ENCODE measurements at regions not wholly inside any gene's neighbourhood (a gene's known extent, or its start where the extent isn't known, plus 50 kb on each side); places are given as distances from the start of the nearest gene placed in this dataset.
A peak's percentile ranks its signal among the peaks of the same experiment; 100 is the strongest.

- Mint-ChIP-seq H3K9me3 (peaks cover 3 to 14% (median 7%) of the 10 kb centered on the region in 3 donors), H3K27me3 (no peaks in the 10 kb centered on the region), H3K4me3 (no peak overlapping the region), H3K4me1 (no peaks in the 10 kb centered on the region), H3K27ac (peak overlapping the region in 1 of 3 donors; percentile 63), H3K36me3 (no peaks in the 10 kb centered on the region)
These were observed 133.9 kb downstream of the HMX1 start for GRCh38 chr4:8737601-8738279.

- Mint-ChIP-seq H3K4me3 (no peak overlapping the region), H3K27ac (no peak overlapping the region), H3K9me3 (peaks cover 3 to 10% (median 7%) of the 10 kb centered on the region in 3 donors), H3K36me3 (no peaks in the 10 kb centered on the region), H3K4me1 (no peaks in the 10 kb centered on the region), H3K27me3 (no peaks in the 10 kb centered on the region)
These were observed 134.6 kb downstream of the HMX1 start for GRCh38 chr4:8737075-8737474.

- Mint-ChIP-seq H3K27me3 (no peaks in the 10 kb centered on the region), H3K4me1 (no peaks in the 10 kb centered on the region), H3K36me3 (no peaks in the 10 kb centered on the region), H3K27ac (no peak overlapping the region), H3K4me3 (no peak overlapping the region), H3K9me3 (peaks cover 3 to 10% (median 7%) of the 10 kb centered on the region in 3 donors)
These were observed 135.4 kb downstream of the HMX1 start for GRCh38 chr4:8736090-8736825.

- Mint-ChIP-seq H3K27ac (no peak overlapping the region), H3K4me3 (no peak overlapping the region), H3K9me3 (peaks cover 3 to 10% (median 7%) of the 10 kb centered on the region in 3 donors), H3K27me3 (no peaks in the 10 kb centered on the region), H3K4me1 (no peaks in the 10 kb centered on the region), H3K36me3 (no peaks in the 10 kb centered on the region)
These were observed 136.2 kb downstream of the HMX1 start for GRCh38 chr4:8735236-8736089.

- Mint-ChIP-seq H3K4me3 (no peak overlapping the region), H3K36me3 (no peaks in the 10 kb centered on the region)
These were observed 138.9 kb downstream of the HMX1 start for GRCh38 chr4:8732681-8733243.

GRCh38 chr4:8732092-8732491 is 139.5 kb downstream of the CPZ start:
- H3K36me3 Mint-ChIP-seq: no peaks in the 10 kb centered on the region
- H3K27me3 Mint-ChIP-seq: peaks cover 3% of the 10 kb centered on the region
- H3K9me3 Mint-ChIP-seq: peaks cover 4 to 11% (median 7%) of the 10 kb centered on the region in 3 donors
- no peak overlapping the region for H3K4me3 Mint-ChIP-seq
- H3K4me1 Mint-ChIP-seq: no peaks in the 10 kb centered on the region
- no peak overlapping the region for H3K27ac Mint-ChIP-seq

More at GRCh38 chr4:8732681-8733243, 138.9 kb downstream of the HMX1 start:
- Mint-ChIP-seq H3K27ac (no peak overlapping the region), H3K9me3 (peaks cover 4 to 12% (median 7%) of the 10 kb centered on the region in 3 donors), H3K27me3 (peaks cover 3% of the 10 kb centered on the region), H3K4me1 (no peaks in the 10 kb centered on the region)

GRCh38 chr4:8731364-8731763 is 138.8 kb downstream of the CPZ start:
- Mint-ChIP-seq H3K27me3 (peaks cover 3% of the 10 kb centered on the region), H3K4me1 (no peaks in the 10 kb centered on the region), H3K9me3 (peaks cover 4 to 14% (median 7%) of the 10 kb centered on the region in 3 donors), H3K27ac (no peak overlapping the region), H3K36me3 (no peaks in the 10 kb centered on the region), H3K4me3 (no peak overlapping the region)

GRCh38 chr4:8730681-8731080 is 138.1 kb downstream of the CPZ start:
- Mint-ChIP-seq H3K4me1 (no peaks in the 10 kb centered on the region), H3K27ac (no peak overlapping the region), H3K9me3 (peaks cover 4 to 14% (median 7%) of the 10 kb centered on the region in 3 donors), H3K27me3 (peaks cover 3% of the 10 kb centered on the region), H3K4me3 (no peak overlapping the region), H3K36me3 (no peaks in the 10 kb centered on the region)

- Mint-ChIP-seq H3K4me1 (no peaks in the 10 kb centered on the region), H3K27me3 (peaks cover 3% of the 10 kb centered on the region), H3K4me3 (no peak overlapping the region), H3K27ac (peak overlapping the region in 1 of 3 donors; percentile 23), H3K36me3 (no peaks in the 10 kb centered on the region), H3K9me3 (peaks cover 4 to 14% (median 7%) of the 10 kb centered on the region in 3 donors)
These were observed 137.6 kb downstream of the CPZ start for GRCh38 chr4:8730159-8730558.

- H3K27me3 Mint-ChIP-seq: peaks cover 5% of the 10 kb centered on the region
- H3K36me3 Mint-ChIP-seq: no peaks in the 10 kb centered on the region
- H3K4me3 Mint-ChIP-seq: no peak overlapping the region
- no peaks in the 10 kb centered on the region for H3K4me1 Mint-ChIP-seq
- H3K9me3 Mint-ChIP-seq: peaks cover 4 to 10% (median 7%) of the 10 kb centered on the region in 3 donors
- peak overlapping the region in 1 of 3 donors; percentile 23 for H3K27ac Mint-ChIP-seq
These were observed 137.0 kb downstream of the CPZ start for GRCh38 chr4:8729408-8730149.

- H3K4me1 Mint-ChIP-seq: no peaks in the 10 kb centered on the region
- peaks cover 5% of the 10 kb centered on the region for H3K27me3 Mint-ChIP-seq
- no peaks in the 10 kb centered on the region for H3K36me3 Mint-ChIP-seq
- H3K27ac Mint-ChIP-seq: no peak overlapping the region
- H3K4me3 Mint-ChIP-seq: no peak overlapping the region
- H3K9me3 Mint-ChIP-seq: peaks cover 0 to 5% (median 2%) of the 10 kb centered on the region in 3 donors
These were observed 136.2 kb downstream of the CPZ start for GRCh38 chr4:8728536-8729407.

GRCh38 chr4:8727546-8728510 is 135.3 kb downstream of the CPZ start:
- peaks cover 0 to 5% (median 2%) of the 10 kb centered on the region in 3 donors for H3K9me3 Mint-ChIP-seq
- no peaks in the 10 kb centered on the region for H3K36me3 Mint-ChIP-seq
- peaks cover 5% of the 10 kb centered on the region for H3K27me3 Mint-ChIP-seq
- no peaks in the 10 kb centered on the region for H3K4me1 Mint-ChIP-seq
- H3K4me3 Mint-ChIP-seq: no peak overlapping the region
- no peak overlapping the region for H3K27ac Mint-ChIP-seq

Data from IgD-negative memory B cell (primary cell).